Thyroid gland (tissue), 4 donors: ENCODE measurements at regions not wholly inside any gene's neighbourhood (a gene's known extent, or its start where the extent isn't known, plus 50 kb on each side); places are given as distances from the start of the nearest gene placed in this dataset.

Experiments
- CTCF ChIP-seq, 6 experiments: fragments of 200-600 bp in 3 of 6; fragments of 450-650 bp in 3 of 6; sonication (generic) in 3 of 6; IDR thresholded peaks; one replicate each; pipeline ENCODE4 v1.5.1; 2016 to 2019; ENCODE audit warnings: antibody characterized with exemption in 6 of 6, mild to moderate bottlenecking in 2 of 6, inconsistent platforms in 1 of 6, moderate library complexity in 1 of 6
- POLR2A ChIP-seq, 2 donors: fragments of 450-650 bp; IDR thresholded peaks; one replicate each; pipeline ENCODE4 v1.6.1; 2017; ENCODE audit warnings: antibody characterized with exemption in 2 of 2, mild to moderate bottlenecking in 2 of 2, moderate library complexity in 1 of 2

GRCh38 chr2:45072862-45073237, 63.6 kb upstream of the SIX2 start:
- no peak for TF ChIP-seq POLR2A (IDR thresholded peaks at IDR 0.05)
- no peak for TF ChIP-seq CTCF (IDR thresholded peaks at IDR 0.05)
